GM18505 (cell line): ENCODE measurements at regions not wholly inside any gene's neighbourhood (a gene's known extent, or its start where the extent isn't known, plus 50 kb on each side); places are given as distances from the start of the nearest gene placed in this dataset.

Source experiments
- ATAC-seq: cut with Tn5 transposase; IDR thresholded peaks from one replicate; pipeline ENCODE4 v1.9.1; 2021; ENCODE audit not compliant: unreplicated experiment
- POLR2A ChIP-seq: IDR thresholded peaks from 4 replicates; pipeline ENCODE4 v1.6.1; 2011; ENCODE audit warnings: borderline replicate concordance; ENCODE audit not compliant: insufficient read depth, insufficient read length; ENCODE audit errors: extremely low read depth

DNA sequence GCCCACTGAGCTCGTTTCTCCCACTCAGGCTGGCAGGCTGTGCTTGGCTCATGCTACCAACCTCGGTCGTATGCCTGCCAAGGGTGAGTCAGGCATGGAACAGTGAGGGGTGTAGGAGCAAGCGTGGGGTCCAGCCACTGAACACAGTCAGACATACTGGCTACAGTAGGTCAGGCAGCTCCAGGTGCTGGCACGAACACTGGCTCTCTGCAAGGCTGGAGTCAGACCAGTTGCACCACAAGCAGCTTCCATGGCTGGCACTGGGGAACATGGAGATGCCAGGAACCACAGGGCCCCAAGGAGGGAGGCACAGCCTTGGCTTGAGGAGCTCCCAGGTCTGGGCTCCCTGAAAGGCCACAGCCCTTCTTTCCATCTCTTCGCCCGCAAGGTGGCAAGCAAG is 410.7 kb upstream of the KIRREL3 start:
- ATAC-seq: no peak
- TF ChIP-seq POLR2A: no peak

DNA sequence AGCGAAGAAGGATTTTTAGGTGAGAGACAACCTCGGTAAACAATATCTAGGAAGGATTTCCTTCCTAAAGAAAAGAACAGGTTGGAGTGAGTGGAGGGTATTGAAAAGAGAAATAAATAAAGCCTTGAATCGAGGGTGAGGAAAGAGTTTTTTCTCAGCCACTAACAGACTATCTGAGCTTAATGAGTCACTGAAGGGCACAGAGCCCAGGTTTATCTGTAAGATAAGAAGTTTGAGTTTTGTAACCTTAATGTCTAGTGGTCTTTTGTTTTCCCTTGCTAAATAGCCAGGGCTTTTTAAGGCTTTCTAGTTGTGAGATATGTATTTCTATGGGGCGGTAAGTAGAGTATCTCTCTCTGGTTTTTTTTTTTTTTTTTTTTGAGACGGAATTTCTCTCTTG is 394.5 kb upstream of the KIRREL3 start:
- TF ChIP-seq POLR2A: no peak
- no peak for ATAC-seq

DNA sequence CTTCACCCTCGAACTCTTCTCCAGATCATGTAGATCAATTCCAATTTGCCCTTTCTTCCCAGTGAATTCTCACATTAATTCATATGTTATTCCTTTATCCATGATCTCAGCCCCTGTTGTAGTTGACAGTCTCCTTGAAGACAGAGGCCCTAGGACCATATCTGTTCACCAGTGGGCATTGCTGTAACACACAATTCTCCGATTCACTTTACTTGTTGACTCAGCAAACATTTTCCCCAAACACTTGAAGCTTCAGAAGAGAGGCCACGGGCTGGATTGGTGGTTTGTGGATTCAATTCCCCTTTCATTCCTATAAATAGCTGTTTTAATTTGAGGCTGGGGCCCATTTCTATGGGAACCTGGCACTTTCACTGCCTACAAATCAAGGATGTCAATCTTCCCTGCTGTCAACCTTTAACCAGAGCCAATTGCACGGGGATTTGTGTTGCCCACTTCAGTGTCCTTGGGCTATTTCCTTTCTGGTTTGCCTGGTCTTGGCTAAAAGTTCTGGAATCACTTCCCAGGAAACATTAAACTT is 393.0 kb upstream of the KIRREL3 start:
- ATAC-seq: no peak

DNA sequence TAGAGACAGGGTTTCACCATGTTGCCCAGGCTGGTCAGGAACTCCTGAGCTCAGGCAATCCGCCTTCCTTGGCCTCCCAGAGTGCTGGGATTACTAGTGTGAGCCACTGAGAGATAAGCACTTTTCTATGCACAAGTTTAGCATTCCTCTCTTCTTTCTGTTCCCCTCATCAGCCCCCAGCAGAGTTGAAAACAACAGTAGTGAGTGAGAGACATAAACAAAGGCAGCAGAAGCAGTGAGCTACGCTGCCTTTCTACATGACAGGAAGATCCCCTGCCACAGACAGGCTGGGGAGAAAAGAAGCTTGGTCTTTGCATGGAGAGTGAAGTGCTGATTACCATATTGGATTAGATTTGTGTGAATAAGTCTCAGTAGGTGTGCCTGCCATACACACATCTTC is 392.0 kb upstream of the KIRREL3 start:
- no peak for TF ChIP-seq POLR2A
- no peak for ATAC-seq

More for the DNA sequence above, 393.0 kb upstream of the KIRREL3 start:
- TF ChIP-seq POLR2A: no peak

- no peak for ATAC-seq
- TF ChIP-seq POLR2A: no peak
These were observed 389.9 kb upstream of the KIRREL3 start for GRCh38 chr11:127390465-127390864.

GRCh38 chr11:127385071-127385470 is 384.5 kb upstream of the KIRREL3 start:
- no peak for TF ChIP-seq POLR2A
- no peak for ATAC-seq

GRCh38 chr11:127383026-127383425 is 382.5 kb upstream of the KIRREL3 start:
- no peak for TF ChIP-seq POLR2A
- no peak for ATAC-seq

DNA sequence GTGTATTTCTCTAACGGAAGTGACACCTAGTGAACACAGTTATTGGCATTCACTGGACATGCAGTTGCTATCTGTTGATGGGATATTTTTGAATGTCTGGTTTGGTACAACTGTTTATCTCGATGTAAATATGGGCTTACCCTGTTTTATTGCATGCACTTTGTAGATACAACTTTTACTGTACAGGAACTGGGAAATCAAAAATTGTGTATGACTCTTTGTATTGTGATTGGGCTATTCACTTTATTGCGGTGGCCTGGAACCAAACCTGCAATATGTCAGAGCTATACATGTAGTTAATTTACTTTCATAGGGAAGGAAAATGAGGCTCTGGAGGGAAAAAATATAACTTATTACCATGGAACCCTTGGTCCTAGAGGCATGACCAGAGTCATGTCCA is 380.7 kb upstream of the KIRREL3 start:
- no peak for ATAC-seq
- no peak for TF ChIP-seq POLR2A

GRCh38 chr11:127379686-127380085 is 379.1 kb upstream of the KIRREL3 start:
- TF ChIP-seq POLR2A: no peak
- no peak for ATAC-seq

GRCh38 chr11:127376301-127376700 is 375.7 kb upstream of the KIRREL3 start:
- ATAC-seq: no peak
- no peak for TF ChIP-seq POLR2A

GRCh38 chr11:127369356-127369755 is 368.8 kb upstream of the KIRREL3 start:
- ATAC-seq: no peak
- no peak for TF ChIP-seq POLR2A

GRCh38 chr11:127362754-127363308 is 362.3 kb upstream of the KIRREL3 start:
- no peak for TF ChIP-seq POLR2A
- no peak for ATAC-seq

DNA sequence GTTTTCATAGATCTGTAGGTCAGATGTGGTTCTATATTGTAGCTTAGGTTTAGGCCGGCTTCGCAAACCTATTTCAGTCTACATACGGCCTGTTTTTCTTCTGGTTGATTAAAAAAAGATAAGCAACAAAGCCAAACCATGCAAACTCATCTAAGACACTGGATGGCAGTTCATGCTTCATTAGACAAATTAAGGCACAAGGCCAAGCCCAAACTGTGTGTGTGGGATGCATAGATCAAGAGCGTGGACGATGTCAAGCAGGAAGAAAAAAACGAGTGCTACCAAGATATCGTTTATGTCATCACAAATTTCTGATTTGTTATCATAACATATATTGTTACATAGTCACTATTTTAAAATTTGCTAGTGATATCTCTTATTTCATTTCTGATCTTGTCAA is 357.6 kb upstream of the KIRREL3 start:
- no peak for TF ChIP-seq POLR2A
- ATAC-seq: no peak

DNA sequence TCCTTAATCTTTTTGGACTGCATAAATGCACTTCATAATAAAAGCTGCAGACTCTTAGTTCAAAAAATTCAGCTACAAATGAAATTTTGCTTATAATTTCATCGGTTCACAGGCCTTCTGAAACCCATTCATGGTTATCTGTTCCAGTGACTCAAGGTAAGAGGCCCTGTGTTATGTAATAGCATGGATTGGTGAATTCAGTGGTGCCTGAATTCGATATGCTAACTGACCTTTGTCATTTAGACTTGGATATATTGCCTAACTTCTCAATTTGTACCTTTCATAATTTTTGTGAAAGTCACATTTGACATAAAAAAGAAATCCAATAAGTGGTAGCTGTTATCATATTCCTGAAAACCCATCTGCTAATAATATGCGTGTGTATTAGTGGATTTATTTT is 349.9 kb upstream of the KIRREL3 start:
- no peak for TF ChIP-seq POLR2A
- no peak for ATAC-seq

DNA sequence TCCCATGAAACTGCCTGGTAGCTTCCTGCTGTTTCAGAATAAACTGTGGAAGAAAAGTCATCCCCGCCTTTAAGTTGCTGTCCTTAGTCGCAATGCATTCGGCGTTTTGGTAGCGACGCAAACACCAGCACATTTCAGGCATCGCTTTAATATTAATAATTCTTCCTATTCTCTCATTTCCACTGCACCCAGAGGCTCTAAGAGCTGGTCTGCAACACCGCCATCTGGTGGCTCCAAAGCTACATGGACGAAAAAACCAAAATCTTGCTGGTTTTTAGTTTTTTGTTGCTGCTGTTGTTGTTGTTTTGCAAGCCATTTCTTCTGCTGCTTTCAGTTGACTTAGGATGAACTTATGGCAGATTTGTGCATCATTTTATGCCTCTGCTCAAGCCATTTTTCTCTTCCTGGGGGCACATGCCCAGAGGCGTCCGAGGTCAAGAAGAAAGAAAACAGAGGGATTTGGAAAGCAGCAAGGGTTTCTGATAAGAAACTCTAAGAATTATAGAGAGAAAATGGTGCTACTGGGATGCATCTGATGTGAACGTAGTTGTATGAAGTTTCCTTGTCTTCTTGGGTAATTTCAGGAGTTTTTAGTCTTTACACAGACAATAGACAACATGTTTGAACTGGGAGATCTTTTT is 345.4 kb upstream of the KIRREL3 start:
- ATAC-seq: no peak
- TF ChIP-seq POLR2A: no peak

GRCh38 chr11:127340438-127340837 is 339.9 kb upstream of the KIRREL3 start:
- ATAC-seq: no peak
- no peak for TF ChIP-seq POLR2A

GRCh38 chr11:127339376-127339775 is 338.8 kb upstream of the KIRREL3 start:
- no peak for TF ChIP-seq POLR2A
- ATAC-seq: no peak
